Activated naive CD4-positive, alpha-beta T cell treated with anti-CD3 and anti-CD28 coated beads for 36 hours (primary cell): ENCODE measurements at regions not wholly inside any gene's neighbourhood (a gene's known extent, or its start where the extent isn't known, plus 50 kb on each side); places are given as distances from the start of the nearest gene placed in this dataset.
"Not testable (repeated sequence)": the region's sequence is repeated elsewhere in the genome, so short reads cannot be mapped to it uniquely, and the experiment has no call there.

Experiments used
- CTCF ChIA-PET: fragments of 350-600 bp; sonication (Branson Sonifier 250); formaldehyde crosslinking; loops from one replicate; lab custom pipeline; 2021; ENCODE audit warnings: antibody characterized with exemption; lab: Charles Lee
- DNase-seq: peaks from one replicate; pipeline ENCODE4 v3.0.0-alpha.2; 2020
- H3K27ac Mint-ChIP-seq: one replicate; pipeline ENCODE4 v1.8.0; 2021; ENCODE audit warnings: mild to moderate bottlenecking, mixed read lengths
- H3K27me3 Mint-ChIP-seq: one replicate; pipeline ENCODE4 v1.8.0; 2021; ENCODE audit warnings: low read depth, mixed read lengths
- H3K36me3 Mint-ChIP-seq: one replicate; pipeline ENCODE4 v1.8.0; 2021; ENCODE audit warnings: low read depth, mixed read lengths
- H3K4me1 Mint-ChIP-seq: one replicate; pipeline ENCODE4 v1.8.0; 2021; ENCODE audit warnings: low read depth, mixed read lengths
- H3K4me3 Mint-ChIP-seq: one replicate; pipeline ENCODE4 v1.8.0; 2021; ENCODE audit warnings: mild to moderate bottlenecking, moderate library complexity, mixed read lengths
- H3K9me3 Mint-ChIP-seq: one replicate; pipeline ENCODE4 v1.8.0; 2021; ENCODE audit warnings: mixed read lengths
- intact Hi-C: fragments of 100-400 bp; cut with micrococcal nuclease; formaldehyde crosslinking; loops from one replicate; pipeline ENCODE4 v1.15.1; 2023

- no peaks in the 10 kb centered on the region for H3K9me3 Mint-ChIP-seq
- DNase-seq = no peak
- CTCF ChIA-PET = no interaction called here
- no peaks in the 10 kb centered on the region for H3K4me1 Mint-ChIP-seq
- intact Hi-C loops = no loop called here
- no peaks in the 10 kb centered on the region for H3K36me3 Mint-ChIP-seq
- H3K27me3 Mint-ChIP-seq = no peaks in the 10 kb centered on the region
- H3K4me3 Mint-ChIP-seq = no peak overlapping the region
- H3K27ac Mint-ChIP-seq = no peak overlapping the region
Observed at GRCh38 chr10:109341986-109342385, 581.3 kb downstream of the XPNPEP1 start.

- Mint-ChIP-seq H3K36me3 (no peaks in the 10 kb centered on the region), H3K9me3 (no peaks in the 10 kb centered on the region), H3K4me3 (no peak overlapping the region), H3K27me3 (no peaks in the 10 kb centered on the region), H3K27ac (no peak overlapping the region), H3K4me1 (no peaks in the 10 kb centered on the region)
- CTCF ChIA-PET = no interaction called here
- intact Hi-C loops = no loop called here
- no peak for DNase-seq
Observed at GRCh38 chr10:109328001-109328400, 595.3 kb downstream of the XPNPEP1 start.

- CTCF ChIA-PET = interaction anchor here (0.6 kb wide), 1 partner anchor 344 kb away, joined by 3 read pairs; no protein-coding TSS in a partner anchor
- no peak for DNase-seq
- Mint-ChIP-seq H3K4me1 (no peaks in the 10 kb centered on the region), H3K9me3 (no peaks in the 10 kb centered on the region), H3K36me3 (no peaks in the 10 kb centered on the region), H3K27me3 (no peaks in the 10 kb centered on the region), H3K4me3 (no peak overlapping the region), H3K27ac (no peak overlapping the region)
- intact Hi-C loops = no loop called here
Observed at GRCh38 chr10:109327266-109327665, 596.0 kb downstream of the XPNPEP1 start.

- peaks cover 3% of the 10 kb centered on the region for H3K9me3 Mint-ChIP-seq
- no peak overlapping the region for H3K4me3 Mint-ChIP-seq
- intact Hi-C loops = no loop called here
- CTCF ChIA-PET = no interaction called here
- no peaks in the 10 kb centered on the region for H3K4me1 Mint-ChIP-seq
- no peaks in the 10 kb centered on the region for H3K36me3 Mint-ChIP-seq
- DNase-seq = no peak
- H3K27me3 Mint-ChIP-seq = no peaks in the 10 kb centered on the region
- H3K27ac Mint-ChIP-seq = no peak overlapping the region
Observed at GRCh38 chr10:109324721-109325120, 598.6 kb downstream of the XPNPEP1 start.

GRCh38 chr10:109317746-109318366, 605.5 kb downstream of the XPNPEP1 start:
- H3K27me3 Mint-ChIP-seq = no peaks in the 10 kb centered on the region
- intact Hi-C loops = no loop called here
- H3K9me3 Mint-ChIP-seq = peaks cover 7% of the 10 kb centered on the region
- no peak overlapping the region for H3K4me3 Mint-ChIP-seq
- no peak for DNase-seq
- H3K4me1 Mint-ChIP-seq = no peaks in the 10 kb centered on the region
- no peaks in the 10 kb centered on the region for H3K36me3 Mint-ChIP-seq
- CTCF ChIA-PET = no interaction called here
- no peak overlapping the region for H3K27ac Mint-ChIP-seq

GRCh38 chr10:109314016-109314415, 609.3 kb downstream of the XPNPEP1 start:
- DNase-seq, H3K9me3 Mint-ChIP-seq, H3K4me1 Mint-ChIP-seq, H3K27ac Mint-ChIP-seq, H3K27me3 Mint-ChIP-seq, H3K36me3 Mint-ChIP-seq, CTCF ChIA-PET, H3K4me3 Mint-ChIP-seq, intact Hi-C loops: not testable (repeated sequence)

GRCh38 chr10:109312555-109312954, 610.8 kb downstream of the XPNPEP1 start:
- DNase-seq, H3K9me3 Mint-ChIP-seq, intact Hi-C loops, H3K4me3 Mint-ChIP-seq, H3K27me3 Mint-ChIP-seq, H3K27ac Mint-ChIP-seq, H3K36me3 Mint-ChIP-seq, H3K4me1 Mint-ChIP-seq: not testable (repeated sequence)
- CTCF ChIA-PET = interaction anchor here (0.7 kb wide), 1 partner anchor 9 kb away, joined by 3 read pairs; no protein-coding TSS in a partner anchor

GRCh38 chr10:109308971-109309370, 614.3 kb downstream of the XPNPEP1 start:
- intact Hi-C loops = no loop called here
- Mint-ChIP-seq H3K4me1 (no peaks in the 10 kb centered on the region), H3K9me3 (no peaks in the 10 kb centered on the region), H3K27ac (no peak overlapping the region), H3K4me3 (no peak overlapping the region), H3K27me3 (no peaks in the 10 kb centered on the region), H3K36me3 (no peaks in the 10 kb centered on the region)
- DNase-seq = no peak
- CTCF ChIA-PET = interaction anchor here (0.6 kb wide), 1 partner anchor 360 kb away, joined by 3 read pairs; no protein-coding TSS in a partner anchor

GRCh38 chr10:109307102-109307501, 616.2 kb downstream of the XPNPEP1 start:
- intact Hi-C loops, H3K36me3 Mint-ChIP-seq, H3K9me3 Mint-ChIP-seq, H3K4me3 Mint-ChIP-seq, H3K27me3 Mint-ChIP-seq, H3K4me1 Mint-ChIP-seq, DNase-seq, H3K27ac Mint-ChIP-seq: not testable (repeated sequence)
- CTCF ChIA-PET = interaction anchor here (0.7 kb wide), 1 partner anchor 1203 kb away, joined by 3 read pairs; no protein-coding TSS in a partner anchor

- no peaks in the 10 kb centered on the region for H3K9me3 Mint-ChIP-seq
- H3K4me3 Mint-ChIP-seq = no peak overlapping the region
- no peaks in the 10 kb centered on the region for H3K27me3 Mint-ChIP-seq
- no peak for DNase-seq
- no peak overlapping the region for H3K27ac Mint-ChIP-seq
- no peaks in the 10 kb centered on the region for H3K4me1 Mint-ChIP-seq
- intact Hi-C loops = no loop called here
- H3K36me3 Mint-ChIP-seq = no peaks in the 10 kb centered on the region
- CTCF ChIA-PET = interaction anchor here (0.7 kb wide), 1 partner anchor 1203 kb away, joined by 3 read pairs; no protein-coding TSS in a partner anchor
Observed at GRCh38 chr10:109306698-109307097, 616.6 kb downstream of the XPNPEP1 start.

GRCh38 chr10:109287858-109288257, 635.5 kb downstream of the XPNPEP1 start:
- Mint-ChIP-seq H3K27me3 (no peaks in the 10 kb centered on the region), H3K4me3 (no peak overlapping the region), H3K9me3 (peaks cover 1% of the 10 kb centered on the region), H3K36me3 (no peaks in the 10 kb centered on the region), H3K4me1 (no peaks in the 10 kb centered on the region), H3K27ac (no peak overlapping the region)
- CTCF ChIA-PET = no interaction called here
- intact Hi-C loops = no loop called here
- DNase-seq = no peak

GRCh38 chr10:109282510-109282909, 640.8 kb downstream of the XPNPEP1 start:
- Mint-ChIP-seq H3K27me3 (no peaks in the 10 kb centered on the region), H3K4me1 (no peaks in the 10 kb centered on the region), H3K36me3 (no peaks in the 10 kb centered on the region), H3K4me3 (no peak overlapping the region), H3K9me3 (no peaks in the 10 kb centered on the region), H3K27ac (no peak overlapping the region)
- CTCF ChIA-PET = no interaction called here
- intact Hi-C loops = no loop called here
- no peak for DNase-seq

- H3K36me3 Mint-ChIP-seq = no peaks in the 10 kb centered on the region
- peaks cover 1% of the 10 kb centered on the region for H3K9me3 Mint-ChIP-seq
- no peak for DNase-seq
- no peaks in the 10 kb centered on the region for H3K27me3 Mint-ChIP-seq
- CTCF ChIA-PET = no interaction called here
- no peak overlapping the region for H3K4me3 Mint-ChIP-seq
- no peaks in the 10 kb centered on the region for H3K4me1 Mint-ChIP-seq
- H3K27ac Mint-ChIP-seq = no peak overlapping the region
- intact Hi-C loops = no loop called here
Observed at GRCh38 chr10:109281347-109281746, 642.0 kb downstream of the XPNPEP1 start.
